ENCODE measurements at regions not wholly inside any gene's neighbourhood (a gene's known extent, or its start where the extent isn't known, plus 50 kb on each side); places are given as distances from the start of the nearest gene placed in this dataset.

- DNase-seq (ENCODE audit: low read depth) = no peak
Observed at GRCh38 chr11:113634940-113635575, 71.0 kb downstream of the TMPRSS5 start.

- DNase-seq (ENCODE audit: low read depth) = peak; percentile 70
Observed at GRCh38 chr11:113632981-113633380, 73.1 kb downstream of the TMPRSS5 start.

DNA sequence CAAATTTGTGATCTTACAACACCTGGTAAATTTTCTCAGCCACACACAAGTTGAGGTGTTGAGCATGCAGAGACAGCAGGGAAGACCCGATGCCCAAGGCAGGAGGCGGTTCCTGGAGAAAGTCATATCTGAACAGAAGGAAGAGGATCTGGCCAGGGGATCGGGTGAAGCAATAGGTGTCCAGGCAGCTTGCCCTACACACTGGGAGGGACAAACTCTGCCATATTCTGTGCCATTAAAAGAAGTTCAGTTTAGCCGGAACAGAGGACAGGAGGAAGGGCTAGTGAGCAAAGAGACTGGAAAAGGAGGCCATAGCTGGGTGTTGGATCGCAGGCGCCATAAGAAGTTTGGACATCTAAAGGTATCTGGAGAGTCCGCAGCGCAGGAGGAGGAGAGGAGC is 76.5 kb downstream of the TMPRSS5 start:
- no peak for DNase-seq (ENCODE audit: low read depth)

DNA sequence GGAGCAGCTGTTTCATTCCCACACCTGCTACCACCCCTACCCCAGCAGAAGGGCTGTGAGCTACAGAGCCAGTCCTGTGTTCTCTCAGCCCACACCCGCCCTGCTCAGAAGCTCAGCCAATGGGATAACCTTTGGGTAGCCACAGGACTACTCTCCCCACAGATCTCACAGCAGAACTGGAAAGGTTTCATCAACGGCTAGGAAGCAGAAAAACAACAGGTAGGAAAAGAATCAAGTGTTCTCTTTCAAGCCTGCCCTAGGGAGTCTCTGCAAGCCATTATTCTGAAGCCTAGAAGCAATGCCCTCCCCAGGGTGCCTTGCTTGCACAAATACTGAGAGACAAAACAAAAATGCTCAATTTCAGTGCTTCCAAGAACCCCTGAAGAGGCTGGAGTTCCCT is 77.2 kb downstream of the TMPRSS5 start:
- DNase-seq (ENCODE audit: low read depth) = no peak

- DNase-seq (ENCODE audit: low read depth) = no peak
Observed at GRCh38 chr11:113627946-113628345, 78.2 kb downstream of the TMPRSS5 start.

GRCh38 chr11:113627297-113627696 is 78.8 kb downstream of the TMPRSS5 start:
- no peak for DNase-seq (ENCODE audit: low read depth)

DNA sequence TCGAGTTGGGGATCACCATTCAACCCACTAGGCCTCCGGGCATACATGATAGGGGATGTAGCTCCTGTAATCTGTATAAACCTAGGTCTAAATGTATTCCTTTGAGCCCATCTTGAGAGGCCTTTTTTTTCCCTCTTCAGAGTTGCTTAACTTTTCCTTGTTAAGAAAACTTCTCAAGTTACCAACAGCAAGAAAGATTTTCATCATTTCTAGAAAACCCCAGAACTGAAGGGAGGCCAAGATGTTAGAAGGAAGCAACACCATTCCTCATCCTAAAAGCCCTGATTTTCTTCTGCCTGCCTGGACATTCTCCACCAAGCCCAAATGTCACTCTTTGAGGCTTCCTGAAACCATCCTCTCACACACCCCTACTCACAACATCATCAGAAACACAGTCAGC is 79.4 kb downstream of the TMPRSS5 start:
- no peak for DNase-seq (ENCODE audit: low read depth)

DNA sequence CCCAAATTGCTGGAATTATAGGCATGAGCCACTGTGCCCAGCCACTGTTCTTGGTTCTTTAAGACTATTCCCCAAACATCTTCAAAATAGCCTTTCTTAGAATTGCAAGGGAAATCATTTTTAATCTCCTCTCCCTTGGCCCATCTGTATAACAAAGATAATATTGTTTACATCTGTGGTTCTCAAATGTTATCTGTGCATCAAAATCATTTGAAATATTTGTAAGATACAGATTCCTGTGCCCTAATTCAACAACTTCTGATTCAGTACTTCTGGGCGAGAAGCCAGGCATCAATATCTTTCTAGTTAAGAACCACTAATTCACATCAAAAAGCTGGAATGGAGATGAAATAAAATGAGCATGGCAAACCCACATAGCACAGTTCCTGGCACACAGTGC is 83.0 kb downstream of the TMPRSS5 start:
- DNase-seq (ENCODE audit: low read depth) = no peak

GRCh38 chr11:113618360-113618759 is 87.7 kb downstream of the TMPRSS5 start:
- DNase-seq (ENCODE audit: low read depth) = peak; percentile 89

DNA sequence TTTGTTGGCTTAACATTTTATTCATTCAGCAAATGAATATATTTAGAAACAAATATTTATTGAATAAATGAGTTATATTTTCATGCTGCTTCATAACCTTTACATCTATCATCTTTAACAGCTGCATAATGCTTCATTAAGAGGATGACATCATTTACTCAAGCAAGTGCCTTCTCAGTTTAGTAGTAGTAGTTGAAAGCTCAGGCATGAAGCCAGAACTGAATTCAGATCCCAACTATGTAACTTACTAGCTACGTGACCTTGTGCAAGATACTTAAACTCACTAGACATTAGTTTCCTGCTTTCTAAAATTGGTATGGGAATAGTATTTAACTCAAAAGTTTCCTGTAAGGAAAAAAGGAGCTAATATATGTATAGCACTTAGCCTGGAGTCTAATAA is 90.3 kb downstream of the TMPRSS5 start:
- DNase-seq (ENCODE audit: low read depth) = no peak

GRCh38 chr11:113615098-113615497 is 91.0 kb downstream of the TMPRSS5 start:
- no peak for DNase-seq (ENCODE audit: low read depth)

DNA sequence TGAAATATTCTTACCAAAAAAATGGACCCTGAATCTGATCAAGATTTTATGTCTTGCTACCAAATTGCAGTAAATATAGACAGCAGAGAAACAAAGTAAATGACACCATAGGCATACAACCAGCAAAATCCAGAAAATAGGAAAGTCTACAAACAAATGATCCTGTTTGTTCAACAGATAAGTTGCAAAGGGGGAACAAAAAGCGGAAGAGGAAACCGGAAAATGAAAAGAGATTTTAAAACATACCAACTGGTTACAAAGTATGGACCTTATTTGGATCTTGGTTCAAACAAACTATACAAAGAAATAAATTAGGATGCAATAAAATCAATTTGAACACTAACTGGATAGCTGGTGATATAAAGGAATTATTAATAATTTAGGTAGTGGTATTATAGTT is 92.0 kb downstream of the TMPRSS5 start:
- no peak for DNase-seq (ENCODE audit: low read depth)

DNA sequence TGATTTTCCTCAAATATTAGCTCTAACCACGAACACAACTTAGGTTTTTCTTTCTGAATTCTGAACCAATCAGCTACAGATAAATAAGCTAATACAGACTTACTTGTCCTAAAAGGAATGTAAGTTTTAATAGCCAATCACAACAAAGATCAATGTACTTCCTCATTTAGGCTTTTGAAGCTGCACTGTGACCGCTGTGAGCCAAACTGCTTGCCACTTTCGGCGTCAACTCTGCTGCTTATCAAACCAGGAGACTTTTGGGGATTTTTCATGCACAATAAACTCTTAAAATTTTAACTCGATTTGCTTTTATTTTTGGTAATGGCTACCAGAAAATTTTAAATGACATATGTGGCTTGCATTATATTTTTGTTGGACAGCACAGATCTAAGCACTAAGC is 92.5 kb downstream of the TMPRSS5 start:
- no peak for DNase-seq (ENCODE audit: low read depth)

DNA sequence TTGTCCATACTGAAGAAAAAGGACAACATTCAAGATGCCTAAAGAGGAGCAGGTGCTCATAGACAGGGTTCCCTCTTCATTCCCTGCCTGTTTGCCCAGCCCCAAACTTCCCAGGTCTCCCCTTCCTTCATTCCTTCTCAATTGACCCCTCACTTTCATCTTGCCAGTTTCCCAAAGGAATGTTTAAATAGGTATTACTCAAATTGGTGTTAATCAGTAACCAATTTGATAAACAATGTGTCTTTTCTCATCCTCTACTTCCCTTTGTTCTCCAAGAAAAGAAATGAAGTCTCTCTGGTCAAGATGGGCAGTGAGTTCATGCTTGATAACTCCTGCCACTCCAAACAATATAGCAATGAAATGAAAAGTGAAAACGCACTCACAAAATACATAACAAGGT is 101.9 kb downstream of the TMPRSS5 start:
- DNase-seq (ENCODE audit: low read depth) = no peak

DNA sequence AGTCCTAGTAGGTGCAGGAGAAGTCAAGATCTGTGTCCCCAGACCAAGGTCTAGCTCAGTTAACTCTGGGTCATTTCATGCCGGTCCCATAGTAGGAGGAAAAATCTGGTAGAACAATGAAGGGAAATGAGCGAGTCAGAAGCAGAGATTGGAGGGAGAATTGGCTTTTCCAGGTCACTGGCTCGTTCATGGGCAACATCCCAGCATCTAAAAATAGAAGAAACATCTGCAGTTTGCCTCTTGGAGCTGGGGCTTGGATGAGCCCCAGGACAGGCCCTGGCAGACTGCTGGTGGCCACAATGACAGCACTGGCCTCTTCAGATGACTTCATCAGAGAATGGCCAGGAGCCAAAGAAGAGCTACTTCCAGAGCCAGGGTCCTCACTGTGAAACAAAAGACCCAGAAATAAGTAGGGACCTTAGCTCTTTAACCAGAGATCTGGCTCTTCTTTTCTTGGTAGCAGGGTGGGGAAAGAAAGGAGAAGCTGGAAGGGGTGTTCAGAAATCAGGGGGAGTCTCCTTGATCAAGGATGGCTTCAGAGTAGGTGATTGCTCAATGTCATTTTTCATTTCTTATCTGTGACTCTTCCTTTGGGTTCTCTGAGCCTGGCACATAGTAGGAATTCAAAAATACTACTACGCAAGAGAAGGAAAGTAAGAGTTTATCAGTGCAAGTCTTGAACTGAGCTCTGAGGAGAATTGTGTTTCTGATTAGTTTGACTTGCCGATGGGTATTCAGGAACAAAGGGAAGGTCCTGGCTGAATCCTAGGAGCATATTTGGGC is 102.6 kb downstream of the TMPRSS5 start:
- peak; percentile 12 for DNase-seq (ENCODE audit: low read depth)

- DNase-seq (ENCODE audit: low read depth) = no peak
Observed at GRCh38 chr11:113602483-113602882, 103.6 kb downstream of the TMPRSS5 start.

- DNase-seq (ENCODE audit: low read depth) = no peak
Observed at GRCh38 chr11:113596658-113597057, 109.5 kb downstream of the TMPRSS5 start.

GRCh38 chr11:113595810-113596594 is 110.1 kb downstream of the TMPRSS5 start:
- DNase-seq (ENCODE audit: low read depth) = no peak

DNA sequence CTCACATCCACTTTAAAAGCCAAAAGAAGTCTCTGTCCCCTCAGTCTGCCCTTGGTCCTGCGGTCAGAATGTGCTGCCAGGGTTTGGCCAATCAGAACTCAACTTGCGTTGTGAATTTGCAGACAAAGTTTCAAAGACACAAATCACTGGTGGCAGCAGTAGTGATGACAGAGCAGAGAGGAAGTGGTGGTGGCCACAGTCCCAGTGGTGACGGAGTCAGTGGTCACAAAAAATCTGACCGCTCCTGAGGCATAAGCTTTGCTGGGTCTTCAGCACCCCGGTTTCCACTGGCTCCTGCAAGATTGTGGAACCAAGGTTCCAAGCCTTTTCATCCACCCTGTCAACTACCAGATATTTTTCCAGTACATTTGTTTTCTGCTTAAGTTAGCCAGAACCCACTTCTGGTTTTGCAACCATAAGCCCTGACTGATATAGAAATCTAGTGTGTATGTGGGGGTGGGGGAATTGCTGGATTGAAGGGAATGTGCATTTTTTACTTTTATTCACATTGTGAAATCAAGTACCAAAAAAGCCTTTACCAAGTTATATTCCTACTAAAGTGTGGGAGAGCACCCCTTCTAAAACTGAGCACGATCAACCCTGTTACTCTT is 112.3 kb downstream of the TMPRSS5 start:
- no peak for DNase-seq (ENCODE audit: low read depth)

GRCh38 chr11:113591117-113591516 is 115.0 kb downstream of the TMPRSS5 start:
- no peak for DNase-seq (ENCODE audit: low read depth)

GRCh38 chr11:113587308-113587739 is 112.1 kb upstream of the DRD2 start:
- DNase-seq (ENCODE audit: low read depth) = peak; percentile 81

- DNase-seq (ENCODE audit: low read depth) = no peak
Observed at GRCh38 chr11:113584371-113584770, 109.2 kb upstream of the DRD2 start.

Data from HT1080 (cell line).